Vagina (tissue), 2 donors: ENCODE measurements at regions not wholly inside any gene's neighbourhood (a gene's known extent, or its start where the extent isn't known, plus 50 kb on each side); places are given as distances from the start of the nearest gene placed in this dataset.

Source experiments
- CTCF ChIP-seq, 3 experiments: fragments of 450-650 bp in 2 of 3; fragments of 200-600 bp in 1 of 3; sonication (generic) in 1 of 3; IDR thresholded peaks; one replicate each; pipeline ENCODE4 v1.5.1; 2017 to 2019; ENCODE audit warnings: antibody characterized with exemption in 3 of 3, mild to moderate bottlenecking in 2 of 3, moderate library complexity in 2 of 3
- POLR2A ChIP-seq, 2 donors: fragments of 450-650 bp; IDR thresholded peaks; one replicate each; pipeline ENCODE4 v1.6.1; 2017; ENCODE audit warnings: antibody characterized with exemption in 2 of 2, mild to moderate bottlenecking in 2 of 2, moderate library complexity in 2 of 2

- no peak for TF ChIP-seq CTCF (IDR thresholded peaks at IDR 0.05)
- TF ChIP-seq POLR2A (IDR thresholded peaks at IDR 0.05) = no peak
These were observed 256.7 kb downstream of the TUSC1 start for GRCh38 chr9:25421560-25421959.
